AG09319 (cell line): ENCODE measurements at regions not wholly inside any gene's neighbourhood (a gene's known extent, or its start where the extent isn't known, plus 50 kb on each side); places are given as distances from the start of the nearest gene placed in this dataset.

ENCODE experiments used
- DNase-seq: peaks from one replicate; pipeline ENCODE4 v3.0.0-alpha.2; 2010; ENCODE audit warnings: low read depth; ENCODE audit errors: extremely low read depth
- CTCF ChIP-seq: IDR thresholded peaks from 2 replicates; pipeline ENCODE4 v1.5.1; 2011; ENCODE audit warnings: low read depth, mild to moderate bottlenecking, inconsistent platforms, low read length, moderate library complexity

GRCh38 chr16:72620348-72620747, 427.6 kb downstream of the ZFHX3 start:
- DNase-seq, result no peak
- no peak for TF ChIP-seq CTCF

DNA sequence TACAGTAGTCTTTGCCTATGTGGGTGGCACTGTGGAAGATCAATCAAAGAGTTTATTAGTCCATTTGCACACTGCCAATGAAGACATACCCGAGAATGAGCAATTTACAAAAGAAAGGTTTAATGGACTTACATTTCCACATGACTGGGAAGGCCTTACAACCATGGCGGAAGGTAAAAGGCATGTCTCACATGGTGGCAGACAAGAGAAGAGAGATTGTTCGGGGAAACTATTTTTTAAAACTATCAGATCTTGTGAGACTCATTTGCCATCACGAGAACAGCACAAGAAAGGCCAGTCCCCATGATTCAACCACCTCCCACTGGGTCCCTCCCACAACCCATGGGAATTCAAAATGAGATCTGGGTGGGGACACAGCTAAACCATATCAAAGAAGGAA, 432.1 kb downstream of the ZFHX3 start:
- no peak for TF ChIP-seq CTCF
- no peak for DNase-seq

- no peak for DNase-seq
- no peak for TF ChIP-seq CTCF
Observed at GRCh38 chr16:72612718-72613117, 435.2 kb downstream of the ZFHX3 start.

DNA sequence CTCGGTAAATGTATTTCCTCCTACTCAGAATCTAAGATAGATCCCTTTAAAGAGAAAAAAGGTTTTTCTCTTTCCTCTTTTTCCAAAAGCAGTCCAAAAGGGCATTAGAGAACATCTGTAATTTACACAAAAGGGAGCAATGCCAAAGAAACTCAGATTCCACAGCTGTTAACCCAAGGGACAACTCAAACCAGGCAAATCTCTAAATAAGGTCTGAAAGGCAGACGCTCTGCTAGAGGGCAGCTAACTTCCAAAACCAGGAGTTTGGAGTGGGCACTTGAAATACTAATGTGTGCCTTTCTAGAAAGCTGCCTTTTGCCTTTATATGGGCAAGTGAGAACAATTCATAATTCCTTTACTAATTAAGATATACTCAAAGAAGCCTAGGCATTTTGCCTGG, 435.7 kb downstream of the ZFHX3 start:
- no peak for DNase-seq
- no peak for TF ChIP-seq CTCF

GRCh38 chr16:72609933-72610332, 438.0 kb upstream of the PMFBP1 start:
- no peak for DNase-seq
- TF ChIP-seq CTCF, result no peak

- TF ChIP-seq CTCF, result no peak
- DNase-seq, result no peak
Observed at GRCh38 chr16:72609066-72609465, 437.1 kb upstream of the PMFBP1 start.

DNA sequence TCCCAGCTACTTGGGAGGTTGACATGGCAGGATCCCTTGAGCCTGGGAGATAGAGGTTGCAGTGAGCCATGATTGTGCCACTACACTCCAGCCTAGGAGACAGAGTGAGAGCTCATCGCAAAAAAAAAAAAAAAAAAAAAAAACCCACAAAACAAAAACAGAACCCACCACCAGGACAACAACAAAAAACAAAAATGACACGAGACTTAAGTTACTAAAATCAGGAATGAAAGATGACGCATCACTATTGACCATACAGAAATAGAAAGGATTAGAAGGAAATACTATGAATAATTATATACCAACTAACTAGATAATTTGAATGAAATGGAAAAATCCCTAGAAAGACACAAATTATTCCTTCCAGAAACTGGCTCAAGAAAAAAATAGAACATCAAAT, 432.4 kb upstream of the PMFBP1 start:
- DNase-seq, result no peak
- TF ChIP-seq CTCF, result no peak
